ENCODE measurements at regions not wholly inside any gene's neighbourhood (a gene's known extent, or its start where the extent isn't known, plus 50 kb on each side); places are given as distances from the start of the nearest gene placed in this dataset.

GRCh38 chr22:48705159-48705916 lies 1122.3 kb downstream of the BRD1 start:
- no peaks in the 10 kb centered on the region for H3K4me1 ChIP-seq (ENCODE audit: insufficient read depth)
- intact Hi-C loops (cut with DNase I), result no loop called here
- DNase-seq, result peak in 1 of 5 donors; percentile 13
- H3K36me3 ChIP-seq, result no peaks in the 10 kb centered on the region
- H3K4me3 ChIP-seq, result no peak overlapping the region
- 77 to 81% (median 81%) methylated on average over 18 of the region's 18 CpGs for WGBS, 3 donors
- H3K27ac ChIP-seq, result no peak overlapping the region
- TF ChIP-seq POLR2A (IDR thresholded peaks at IDR 0.05) (no peak), EP300 (IDR thresholded peaks at IDR 0.05) (no peak), CTCF (IDR thresholded peaks at IDR 0.05) (no peak)
- H3K9me3 ChIP-seq, result no peaks in the 10 kb centered on the region
- H3K27me3 ChIP-seq, result no peaks in the 10 kb centered on the region

- TF ChIP-seq EP300 (IDR thresholded peaks at IDR 0.05) (no peak), CTCF (IDR thresholded peaks at IDR 0.05) (no peak), POLR2A (IDR thresholded peaks at IDR 0.05) (no peak)
- H3K4me1 ChIP-seq (ENCODE audit: insufficient read depth), result no peaks in the 10 kb centered on the region
- H3K27me3 ChIP-seq, result no peaks in the 10 kb centered on the region
- H3K9me3 ChIP-seq, result no peaks in the 10 kb centered on the region
- H3K4me3 ChIP-seq, result no peak overlapping the region
- WGBS, 3 donors, result 81 to 86% (median 83%) methylated on average over 13 of the region's 13 CpGs
- intact Hi-C loops (cut with DNase I), result no loop called here
- H3K36me3 ChIP-seq, result no peaks in the 10 kb centered on the region
- no peak overlapping the region for H3K27ac ChIP-seq
- peak in 1 of 5 donors; percentile 15 for DNase-seq
Observed at GRCh38 chr22:48704335-48704734, 1123.3 kb downstream of the BRD1 start.

- no peaks in the 10 kb centered on the region for H3K4me1 ChIP-seq (ENCODE audit: insufficient read depth)
Observed at GRCh38 chr22:48703265-48703941, 1124.3 kb downstream of the BRD1 start.

GRCh38 chr22:48702573-48703264 lies 1125.0 kb downstream of the BRD1 start:
- intact Hi-C loops (cut with DNase I), result no loop called here
- H3K9me3 ChIP-seq, result no peaks in the 10 kb centered on the region
- no peak overlapping the region for H3K27ac ChIP-seq
- H3K4me1 ChIP-seq (ENCODE audit: insufficient read depth), result no peaks in the 10 kb centered on the region
- H3K36me3 ChIP-seq, result no peaks in the 10 kb centered on the region
- no peaks in the 10 kb centered on the region for H3K27me3 ChIP-seq
- H3K4me3 ChIP-seq, result no peak overlapping the region
- TF ChIP-seq EP300 (IDR thresholded peaks at IDR 0.05) (no peak), CTCF (IDR thresholded peaks at IDR 0.05) (no peak), POLR2A (IDR thresholded peaks at IDR 0.05) (no peak)
- no peak for DNase-seq
- 89 to 92% (median 91%) methylated on average over 26 of the region's 26 CpGs for WGBS, 3 donors

More at GRCh38 chr22:48703265-48703941, 1124.3 kb downstream of the BRD1 start:
- H3K4me3 ChIP-seq, result no peak overlapping the region
- 85 to 91% (median 86%) methylated on average over 16 to 17 of the region's 17 CpGs for WGBS, 3 donors
- H3K9me3 ChIP-seq, result no peaks in the 10 kb centered on the region
- TF ChIP-seq EP300 (IDR thresholded peaks at IDR 0.05), result no peak
- no peak for DNase-seq
- H3K36me3 ChIP-seq, result no peaks in the 10 kb centered on the region
- H3K27me3 ChIP-seq, result no peaks in the 10 kb centered on the region
- no peak overlapping the region for H3K27ac ChIP-seq
- intact Hi-C loops (cut with DNase I), result no loop called here
